Astrocyte (in vitro differentiated cells and primary cell): ENCODE measurements at regions not wholly inside any gene's neighbourhood (a gene's known extent, or its start where the extent isn't known, plus 50 kb on each side); places are given as distances from the start of the nearest gene placed in this dataset.
"Not testable (repeated sequence)": the region's sequence is repeated elsewhere in the genome, so short reads cannot be mapped to it uniquely, and the experiment has no call there.

Experiments
- EZH2 ChIP-seq: IDR thresholded peaks from 2 replicates; pipeline ENCODE4 v1.6.1; 2012; ENCODE audit warnings: mild to moderate bottlenecking, low read length, inconsistent platforms; ENCODE audit not compliant: insufficient read depth
- TF ChIP-seq, protein P1 (sequence below): IDR thresholded peaks from 2 replicates; pipeline ENCODE4 v1.5.1; 2011; ENCODE audit warnings: low read depth, mild to moderate bottlenecking, inconsistent platforms, low read length, moderate library complexity; ENCODE audit not compliant: insufficient read depth

DNA sequence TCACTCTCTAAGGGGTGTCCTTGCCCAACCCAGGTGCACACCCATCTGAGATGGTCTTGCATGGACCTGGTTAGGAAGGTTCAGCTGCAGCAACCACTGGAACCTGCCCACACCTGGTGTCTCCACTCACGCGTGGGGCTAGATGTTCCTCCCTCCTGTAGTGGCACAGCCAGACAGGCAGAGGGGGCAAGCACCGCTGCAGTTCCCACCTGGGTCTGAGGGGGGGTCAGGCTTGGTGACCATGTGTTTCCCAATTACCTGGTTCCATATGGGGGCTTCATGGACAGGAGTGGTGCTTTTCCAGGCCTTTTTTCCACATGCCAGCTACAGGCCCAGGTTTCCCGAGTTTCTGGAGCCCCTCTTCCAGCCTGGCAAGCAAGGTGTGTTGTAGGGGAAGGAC lies 301.4 kb downstream of the CACNA1B start:
- TF ChIP-seq, protein P1, sequence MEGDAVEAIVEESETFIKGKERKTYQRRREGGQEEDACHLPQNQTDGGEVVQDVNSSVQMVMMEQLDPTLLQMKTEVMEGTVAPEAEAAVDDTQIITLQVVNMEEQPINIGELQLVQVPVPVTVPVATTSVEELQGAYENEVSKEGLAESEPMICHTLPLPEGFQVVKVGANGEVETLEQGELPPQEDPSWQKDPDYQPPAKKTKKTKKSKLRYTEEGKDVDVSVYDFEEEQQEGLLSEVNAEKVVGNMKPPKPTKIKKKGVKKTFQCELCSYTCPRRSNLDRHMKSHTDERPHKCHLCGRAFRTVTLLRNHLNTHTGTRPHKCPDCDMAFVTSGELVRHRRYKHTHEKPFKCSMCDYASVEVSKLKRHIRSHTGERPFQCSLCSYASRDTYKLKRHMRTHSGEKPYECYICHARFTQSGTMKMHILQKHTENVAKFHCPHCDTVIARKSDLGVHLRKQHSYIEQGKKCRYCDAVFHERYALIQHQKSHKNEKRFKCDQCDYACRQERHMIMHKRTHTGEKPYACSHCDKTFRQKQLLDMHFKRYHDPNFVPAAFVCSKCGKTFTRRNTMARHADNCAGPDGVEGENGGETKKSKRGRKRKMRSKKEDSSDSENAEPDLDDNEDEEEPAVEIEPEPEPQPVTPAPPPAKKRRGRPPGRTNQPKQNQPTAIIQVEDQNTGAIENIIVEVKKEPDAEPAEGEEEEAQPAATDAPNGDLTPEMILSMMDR = not testable (repeated sequence)
- TF ChIP-seq EZH2 = not testable (repeated sequence)
